Testis (tissue), 2 donors: ENCODE measurements at regions not wholly inside any gene's neighbourhood (a gene's known extent, or its start where the extent isn't known, plus 50 kb on each side); places are given as distances from the start of the nearest gene placed in this dataset.

ENCODE experiments used
- DNase-seq: peaks from one replicate; pipeline ENCODE4 v3.0.0-alpha.2; 2019
- H3K27ac ChIP-seq, 2 donors: fragments of 200-600 bp; sonication (generic); one replicate each; pipeline ENCODE4 v1.5.1; 2019
- H3K27me3 ChIP-seq: fragments of 200-600 bp; sonication (generic); one replicate; pipeline ENCODE4 v1.5.1; 2019
- H3K36me3 ChIP-seq: fragments of 200-600 bp; sonication (generic); one replicate; pipeline ENCODE4 v1.5.1; 2017; ENCODE audit warnings: low read depth; ENCODE audit errors: missing control alignments
- H3K4me1 ChIP-seq: fragments of 200-600 bp; sonication (generic); one replicate; pipeline ENCODE4 v1.5.1; 2019
- H3K4me3 ChIP-seq, 2 donors: fragments of 200-600 bp; sonication (generic); one replicate each; pipeline ENCODE4 v1.5.1; 2017 to 2019
- H3K9me3 ChIP-seq: fragments of 200-600 bp; sonication (generic); one replicate; pipeline ENCODE4 v1.5.1; 2017
- CTCF ChIP-seq, 3 experiments: fragments of 450-650 bp in 2 of 3; fragments of 200-600 bp in 1 of 3; sonication (generic) in 1 of 3; IDR thresholded peaks; one replicate each; pipeline ENCODE4 v1.5.1; 2016 to 2019; ENCODE audit warnings: antibody characterized with exemption in 3 of 3, mild to moderate bottlenecking in 2 of 3, moderate library complexity in 1 of 3
- POLR2A ChIP-seq: fragments of 450-650 bp; IDR thresholded peaks from one replicate; pipeline ENCODE4 v1.6.1; 2017; ENCODE audit warnings: antibody characterized with exemption, mild to moderate bottlenecking, moderate library complexity
- WGBS, 2 donors: methylation state at CpG; one replicate each; pipeline ENCODE4 v1.1.5; 2018; 5-methylcytosine and 5-hydroxymethylcytosine counted together
- intact Hi-C: fragments of 100-400 bp; cut with DNase I; formaldehyde crosslinking; loops from one replicate; pipeline ENCODE4 v1.15.1; 2023; ENCODE audit warnings: low total_unique reads

GRCh38 chr3:11948866-11949265 is 55.3 kb upstream of the SYN2 start:
- Histone ChIP-seq H3K9me3 (no peaks in the 10 kb centered on the region), H3K27ac (no peak overlapping the region), H3K36me3 (no peaks in the 10 kb centered on the region), H3K4me1 (no peaks in the 10 kb centered on the region), H3K4me3 (no peak overlapping the region), H3K27me3 (no peaks in the 10 kb centered on the region)
- DNase-seq, result no peak
- intact Hi-C loops, result no loop called here
- TF ChIP-seq POLR2A (no peak), CTCF (IDR thresholded peaks at IDR 0.05) (no peak)

GRCh38 chr3:11949351-11949750 is 54.8 kb upstream of the SYN2 start:
- DNase-seq, result no peak
- no peak overlapping the region for H3K27ac ChIP-seq
- TF ChIP-seq POLR2A (no peak), CTCF (IDR thresholded peaks at IDR 0.05) (no peak)
- peaks cover under 1% of the 10 kb centered on the region for H3K4me1 ChIP-seq
- no peaks in the 10 kb centered on the region for H3K36me3 ChIP-seq
- no peaks in the 10 kb centered on the region for H3K27me3 ChIP-seq
- no peaks in the 10 kb centered on the region for H3K9me3 ChIP-seq
- intact Hi-C loops, result no loop called here
- 91 to 95% methylated on average over 3 of the region's 3 CpGs for WGBS, 2 donors
- H3K4me3 ChIP-seq, result no peak overlapping the region

- H3K4me1 ChIP-seq, result peaks cover 3% of the 10 kb centered on the region
- H3K27ac ChIP-seq, result no peak overlapping the region
- H3K36me3 ChIP-seq, result no peaks in the 10 kb centered on the region
- H3K4me3 ChIP-seq, result no peak overlapping the region
- H3K27me3 ChIP-seq, result no peaks in the 10 kb centered on the region
- TF ChIP-seq CTCF (IDR thresholded peaks at IDR 0.05) (no peak), POLR2A (no peak)
- intact Hi-C loops, result no loop called here
- DNase-seq, result no peak
- WGBS, 2 donors, result 85 to 91% methylated on average over 2 of the region's 2 CpGs
- no peaks in the 10 kb centered on the region for H3K9me3 ChIP-seq
Measured at GRCh38 chr3:11950576-11950975, 53.6 kb upstream of the SYN2 start.

- H3K27me3 ChIP-seq, result no peaks in the 10 kb centered on the region
- WGBS, 2 donors, result 64 to 74% methylated on average over 4 of the region's 4 CpGs
- no peaks in the 10 kb centered on the region for H3K9me3 ChIP-seq
- DNase-seq, result no peak
- peaks cover 3% of the 10 kb centered on the region for H3K4me1 ChIP-seq
- no peaks in the 10 kb centered on the region for H3K36me3 ChIP-seq
- no peak for TF ChIP-seq POLR2A
- intact Hi-C loops, result no loop called here
- H3K27ac ChIP-seq, result no peak overlapping the region
- H3K4me3 ChIP-seq, result no peak overlapping the region
Measured at GRCh38 chr3:11953350-11953749, 50.8 kb upstream of the SYN2 start.

GRCh38 chr3:11953778-11954177 is 50.4 kb upstream of the SYN2 start:
- DNase-seq, result no peak

More at GRCh38 chr3:11953778-11954177, 50.4 kb upstream of the SYN2 start:
- Histone ChIP-seq H3K4me1 (peaks cover 3% of the 10 kb centered on the region), H3K36me3 (no peaks in the 10 kb centered on the region), H3K27ac (no peak overlapping the region), H3K27me3 (no peaks in the 10 kb centered on the region), H3K9me3 (no peaks in the 10 kb centered on the region), H3K4me3 (no peak overlapping the region)
- 59 to 69% methylated on average over 6 of the region's 6 CpGs for WGBS, 2 donors
- intact Hi-C loops, result no loop called here
- TF ChIP-seq CTCF (IDR thresholded peaks at IDR 0.05), result no peak
- TF ChIP-seq POLR2A, result no peak
